ENCODE measurements at regions not wholly inside any gene's neighbourhood (a gene's known extent, or its start where the extent isn't known, plus 50 kb on each side); places are given as distances from the start of the nearest gene placed in this dataset.

DNA sequence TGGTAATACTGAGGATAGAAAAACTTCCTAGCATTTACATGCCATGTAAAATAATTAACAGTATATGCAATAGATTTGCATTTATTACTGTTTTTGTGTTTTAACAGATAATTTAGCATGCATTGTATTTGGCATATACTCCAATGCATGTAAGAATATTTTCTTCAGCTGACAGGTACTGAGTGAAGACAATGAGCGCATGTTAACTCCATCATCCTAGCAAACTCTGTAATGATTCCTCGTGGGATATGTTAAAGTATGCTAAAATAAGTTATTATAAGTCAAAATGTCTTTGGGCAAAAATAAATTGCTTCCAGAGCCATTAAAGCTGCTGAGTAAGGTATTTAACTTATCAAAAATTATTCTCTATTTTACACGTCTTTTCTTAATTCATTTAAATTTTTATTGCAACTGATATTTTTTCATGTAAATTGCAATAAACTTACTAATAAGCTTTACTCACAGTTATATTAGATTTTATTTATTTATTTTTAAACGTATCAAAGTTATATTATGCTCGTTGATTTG, 616.4 kb upstream of the NDST4 start:
- Histone ChIP-seq H3K9me1 (ENCODE audit: insufficient read depth, low read length) (no peaks in the 10 kb centered on the region), H2AK5ac (ENCODE audit: low read depth, low read length) (no peak overlapping the region), H3K4me1 (ENCODE audit: control insufficient read depth, insufficient read depth, low read length) (no peaks in the 10 kb centered on the region), H3K79me1 (ENCODE audit: low read depth in 1 of 2, low read length in 2 of 2) (no peaks in the 10 kb centered on the region), H4K91ac (ENCODE audit: insufficient read depth, low read depth, low read length) (no peak overlapping the region), H4K20me1 (ENCODE audit: insufficient read depth, low read length) (no peaks in the 10 kb centered on the region), H4K8ac (ENCODE audit: low read depth in 2 of 2, low read length in 2 of 2) (no peak overlapping the region), H3K9ac (ENCODE audit: low read depth, low read length) (no peak overlapping the region), H3K14ac (replicated peaks; ENCODE audit: low read depth, low read length) (no peak overlapping the region), H3K27me3 (ENCODE audit: control insufficient read depth, insufficient read depth, low read length) (no peaks in the 10 kb centered on the region), H2AK9ac (replicated peaks; ENCODE audit: low read depth, low read length, poor library complexity) (no peak overlapping the region), H3K4me3 (ENCODE audit: insufficient read depth, low read depth, low read length) (no peak overlapping the region), H3K4ac (ENCODE audit: low read depth, low read length) (no peak overlapping the region), H3K4me2 (ENCODE audit: low read depth, low read length) (no peak overlapping the region), H2BK120ac (ENCODE audit: low read depth, low read length) (no peak overlapping the region), H2AFZ (replicated peaks; ENCODE audit: low read length, poor library complexity) (no peak overlapping the region), H3K9me3 (ENCODE audit: control insufficient read depth, insufficient read depth, low read length) (0 out of 2 replicates have a peak, but pooled peaks cover 6% of the 10 kb centered on the region), H3K23ac (ENCODE audit: low read depth, low read length) (no peak overlapping the region), H2BK20ac (ENCODE audit: low read depth, low read length) (no peak overlapping the region), H3K36me3 (ENCODE audit: control insufficient read depth, insufficient read depth, low read length) (no peaks in the 10 kb centered on the region), H3K18ac (ENCODE audit: low read depth, low read length) (no peak overlapping the region), H3K56ac (ENCODE audit: extremely low read depth, insufficient read depth, low read length) (no peak overlapping the region), H3K27ac (ENCODE audit: insufficient read depth, low read length) (no peak overlapping the region), H2BK5ac (ENCODE audit: low read depth, low read length, poor library complexity, severe bottlenecking) (no peak overlapping the region), H4K5ac (ENCODE audit: low read depth, low read length) (no peak overlapping the region), H2BK15ac (ENCODE audit: low read depth, low read length) (no peak overlapping the region)
- ChIA-PET CTCF (no interaction called here), POLR2A (ENCODE audit: unreplicated experiment) (no interaction called here)
- WGBS, 2 experiments (ENCODE audit: extremely low coverage in 2 of 2, insufficient read length in 1 of 2), result no CpG with 5 or more reads among the region's 5 CpGs
- TF ChIP-seq BHLHE40 (IDR thresholded peaks at IDR 0.05; ENCODE audit: low read depth, low read length) (no peak), FOS (IDR thresholded peaks at IDR 0.05; ENCODE audit: low read depth, low read length) (no peak), MAFK (IDR thresholded peaks at IDR 0.05; ENCODE audit: low read depth, low read length) (peak; percentile 52), CEBPB (IDR thresholded peaks at IDR 0.05; ENCODE audit: low read depth, low read length) (no peak)
- TF ChIP-seq, protein P1, sequence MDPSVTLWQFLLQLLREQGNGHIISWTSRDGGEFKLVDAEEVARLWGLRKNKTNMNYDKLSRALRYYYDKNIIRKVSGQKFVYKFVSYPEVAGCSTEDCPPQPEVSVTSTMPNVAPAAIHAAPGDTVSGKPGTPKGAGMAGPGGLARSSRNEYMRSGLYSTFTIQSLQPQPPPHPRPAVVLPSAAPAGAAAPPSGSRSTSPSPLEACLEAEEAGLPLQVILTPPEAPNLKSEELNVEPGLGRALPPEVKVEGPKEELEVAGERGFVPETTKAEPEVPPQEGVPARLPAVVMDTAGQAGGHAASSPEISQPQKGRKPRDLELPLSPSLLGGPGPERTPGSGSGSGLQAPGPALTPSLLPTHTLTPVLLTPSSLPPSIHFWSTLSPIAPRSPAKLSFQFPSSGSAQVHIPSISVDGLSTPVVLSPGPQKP (IDR thresholded peaks at IDR 0.05; ENCODE audit: borderline replicate concordance, low read depth, low read length), result no peak
- dilution Hi-C loops (cut with HindIII; ENCODE audit: low sequenced_read_pairs, unreplicated experiment), result no loop called here
- intact Hi-C loops (cut with micrococcal nuclease), result no loop called here
- no TSS peak for BruUV-seq (replicated peaks)
- DNase-seq (no peak), ATAC-seq (ENCODE audit: low read depth) (no peak)
- in situ Hi-C loops (cut with MboI; ENCODE audit: low sequenced_read_pairs), result no loop called here

All from IMR-90 (cell line).